ENCODE measurements at regions not wholly inside any gene's neighbourhood (a gene's known extent, or its start where the extent isn't known, plus 50 kb on each side); places are given as distances from the start of the nearest gene placed in this dataset.

DNA sequence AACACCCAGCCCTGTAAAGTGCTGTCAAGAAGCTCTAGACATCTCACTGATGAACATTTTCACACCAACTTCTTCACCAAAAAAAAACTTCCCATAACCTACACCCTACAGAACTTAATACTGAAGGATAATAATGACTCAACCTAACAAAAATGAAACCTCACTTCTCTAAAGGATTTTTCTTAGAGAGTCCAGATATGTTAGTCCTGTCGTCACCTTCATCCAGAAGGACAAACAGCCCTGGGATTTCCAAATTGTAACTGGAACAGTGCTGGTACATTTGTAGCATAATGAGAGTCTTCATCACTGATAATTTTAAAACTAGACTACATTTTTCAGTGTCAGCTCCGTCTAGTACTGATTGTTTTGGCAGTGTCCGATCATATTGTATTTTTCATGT lies 528.6 kb upstream of the CELF2 start:
- no peak for TF ChIP-seq SMC3 (IDR thresholded peaks at IDR 0.05)
- TF ChIP-seq, protein P1, sequence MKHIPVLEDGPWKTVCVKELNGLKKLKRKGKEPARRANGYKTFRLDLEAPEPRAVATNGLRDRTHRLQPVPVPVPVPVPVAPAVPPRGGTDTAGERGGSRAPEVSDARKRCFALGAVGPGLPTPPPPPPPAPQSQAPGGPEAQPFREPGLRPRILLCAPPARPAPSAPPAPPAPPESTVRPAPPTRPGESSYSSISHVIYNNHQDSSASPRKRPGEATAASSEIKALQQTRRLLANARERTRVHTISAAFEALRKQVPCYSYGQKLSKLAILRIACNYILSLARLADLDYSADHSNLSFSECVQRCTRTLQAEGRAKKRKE (CRISPR knock-in tag; IDR thresholded peaks at IDR 0.05; ENCODE audit: low read depth): no peak
- TF ChIP-seq, protein P2, sequence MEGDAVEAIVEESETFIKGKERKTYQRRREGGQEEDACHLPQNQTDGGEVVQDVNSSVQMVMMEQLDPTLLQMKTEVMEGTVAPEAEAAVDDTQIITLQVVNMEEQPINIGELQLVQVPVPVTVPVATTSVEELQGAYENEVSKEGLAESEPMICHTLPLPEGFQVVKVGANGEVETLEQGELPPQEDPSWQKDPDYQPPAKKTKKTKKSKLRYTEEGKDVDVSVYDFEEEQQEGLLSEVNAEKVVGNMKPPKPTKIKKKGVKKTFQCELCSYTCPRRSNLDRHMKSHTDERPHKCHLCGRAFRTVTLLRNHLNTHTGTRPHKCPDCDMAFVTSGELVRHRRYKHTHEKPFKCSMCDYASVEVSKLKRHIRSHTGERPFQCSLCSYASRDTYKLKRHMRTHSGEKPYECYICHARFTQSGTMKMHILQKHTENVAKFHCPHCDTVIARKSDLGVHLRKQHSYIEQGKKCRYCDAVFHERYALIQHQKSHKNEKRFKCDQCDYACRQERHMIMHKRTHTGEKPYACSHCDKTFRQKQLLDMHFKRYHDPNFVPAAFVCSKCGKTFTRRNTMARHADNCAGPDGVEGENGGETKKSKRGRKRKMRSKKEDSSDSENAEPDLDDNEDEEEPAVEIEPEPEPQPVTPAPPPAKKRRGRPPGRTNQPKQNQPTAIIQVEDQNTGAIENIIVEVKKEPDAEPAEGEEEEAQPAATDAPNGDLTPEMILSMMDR (IDR thresholded peaks at IDR 0.05): no peak
